HEK293T (cell line): ENCODE measurements at regions not wholly inside any gene's neighbourhood (a gene's known extent, or its start where the extent isn't known, plus 50 kb on each side); places are given as distances from the start of the nearest gene placed in this dataset.

Experiments used
- FOXA1 ChIP-seq: fragments of 450-650 bp; IDR thresholded peaks from 2 replicates; pipeline ENCODE4 v1.6.1; 2016; ENCODE audit warnings: mild to moderate bottlenecking
- L3MBTL2 ChIP-seq: fragments of 450-650 bp; conservative IDR thresholded peaks from 2 replicates; pipeline ENCODE4 v1.6.1; 2016; ENCODE audit warnings: mild to moderate bottlenecking
- ZNF384 ChIP-seq: fragments of 450-650 bp; IDR thresholded peaks from 2 replicates; pipeline ENCODE4 v1.6.1; 2016
- TF ChIP-seq, protein P1 (sequence below): fragments of 450-650 bp; IDR thresholded peaks from 2 replicates; pipeline ENCODE4 v1.6.1; 2016

DNA sequence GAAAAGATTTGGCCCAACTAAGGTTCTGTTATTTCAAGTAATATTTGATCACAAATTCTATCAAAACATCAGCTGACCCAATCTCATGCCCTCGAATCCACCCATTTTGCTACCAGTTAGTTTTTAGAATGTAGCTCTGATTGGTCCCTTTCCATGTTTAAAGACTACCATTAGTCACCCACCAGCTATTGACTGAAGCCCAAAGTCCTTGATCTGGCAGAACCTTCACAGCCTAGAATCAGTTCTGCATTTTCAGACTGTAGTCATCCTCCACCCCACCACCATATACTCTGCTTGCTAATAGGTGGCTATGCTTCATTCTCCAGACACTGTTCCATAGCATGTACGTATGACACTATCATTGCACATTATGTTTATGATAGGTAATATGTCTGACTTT, 182.2 kb upstream of the TARS1 start:
- TF ChIP-seq L3MBTL2: no peak
- TF ChIP-seq, protein P1, sequence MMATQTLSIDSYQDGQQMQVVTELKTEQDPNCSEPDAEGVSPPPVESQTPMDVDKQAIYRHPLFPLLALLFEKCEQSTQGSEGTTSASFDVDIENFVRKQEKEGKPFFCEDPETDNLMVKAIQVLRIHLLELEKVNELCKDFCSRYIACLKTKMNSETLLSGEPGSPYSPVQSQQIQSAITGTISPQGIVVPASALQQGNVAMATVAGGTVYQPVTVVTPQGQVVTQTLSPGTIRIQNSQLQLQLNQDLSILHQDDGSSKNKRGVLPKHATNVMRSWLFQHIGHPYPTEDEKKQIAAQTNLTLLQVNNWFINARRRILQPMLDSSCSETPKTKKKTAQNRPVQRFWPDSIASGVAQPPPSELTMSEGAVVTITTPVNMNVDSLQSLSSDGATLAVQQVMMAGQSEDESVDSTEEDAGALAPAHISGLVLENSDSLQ: no peak
- TF ChIP-seq ZNF384: no peak
- TF ChIP-seq FOXA1: no peak
